Naive thymus-derived CD8-positive, alpha-beta T cell (primary cell): ENCODE measurements at regions not wholly inside any gene's neighbourhood (a gene's known extent, or its start where the extent isn't known, plus 50 kb on each side); places are given as distances from the start of the nearest gene placed in this dataset.
"Not testable (repeated sequence)": the region's sequence is repeated elsewhere in the genome, so short reads cannot be mapped to it uniquely, and the experiment has no call there.

Experiments used
- ATAC-seq, 2 donors: fragments of 150-1000 bp; cut with Tn5 transposase in 1 of 2; sonication (Bioruptor Pico), chemical (Tn5 transposase) in 1 of 2; 1 replicate in 1 of 2; 2 replicates in 1 of 2; pipeline ENCODE4 v1.10.0; 2021; ENCODE audit warnings: mild to moderate bottlenecking in 2 of 2, moderate library complexity in 2 of 2
- POLR2A ChIA-PET: fragments of 350-600 bp; sonication (Branson Sonifier 250); formaldehyde crosslinking; loops from one replicate; lab custom pipeline; 2021; ENCODE audit warnings: antibody characterized with exemption; lab: Charles Lee
- DNase-seq, 10 donors: peaks; one replicate each; pipeline versions ENCODE4 v3.0.0 to v3.0.0-alpha.2; 2020 to 2022
- H3K27ac Mint-ChIP-seq, 10 donors: one replicate each; pipeline ENCODE4 v1.8.0; 2020 to 2022; ENCODE audit warnings: mild to moderate bottlenecking in 10 of 10, mixed read lengths in 10 of 10, moderate library complexity in 4 of 10, inconsistent platforms in 1 of 10
- H3K27me3 Mint-ChIP-seq, 5 donors: one replicate each; pipeline ENCODE4 v1.8.0; 2021 to 2022; ENCODE audit warnings: mixed read lengths in 5 of 5
- H3K36me3 Mint-ChIP-seq, 3 donors: one replicate each; pipeline ENCODE4 v1.8.0; 2020 to 2022; ENCODE audit warnings: mixed read lengths in 3 of 3, mild to moderate bottlenecking in 2 of 3, inconsistent platforms in 1 of 3
- H3K4me1 Mint-ChIP-seq, 4 donors: one replicate each; pipeline ENCODE4 v1.8.0; 2021 to 2022; ENCODE audit warnings: mixed read lengths in 4 of 4
- H3K4me3 Mint-ChIP-seq, 10 donors: one replicate each; pipeline ENCODE4 v1.8.0; 2020 to 2022; ENCODE audit warnings: mild to moderate bottlenecking in 10 of 10, mixed read lengths in 10 of 10, moderate library complexity in 6 of 10, inconsistent platforms in 1 of 10
- H3K9me3 Mint-ChIP-seq, 9 donors: one replicate each; pipeline ENCODE4 v1.8.0; 2020 to 2022; ENCODE audit warnings: mixed read lengths in 9 of 9, mild to moderate bottlenecking in 3 of 9, inconsistent platforms in 1 of 9, moderate library complexity in 1 of 9

GRCh38 chr13:44694842-44695241 is 118.7 kb upstream of the TSC22D1 start:
- no peak for DNase-seq
- Mint-ChIP-seq H3K36me3 (no peaks in the 10 kb centered on the region), H3K4me1 (peaks cover 0 to 2% (median 0%) of the 10 kb centered on the region in 4 donors), H3K27ac (no peak overlapping the region), H3K27me3 (peaks cover 0 to 8% (median 2%) of the 10 kb centered on the region in 5 donors), H3K9me3 (no peaks in the 10 kb centered on the region), H3K4me3 (no peak overlapping the region)
- POLR2A ChIA-PET = no interaction called here
- no peak for ATAC-seq

- POLR2A ChIA-PET = no interaction called here
- DNase-seq = no peak
- H3K36me3 Mint-ChIP-seq = no peaks in the 10 kb centered on the region
Observed at GRCh38 chr13:44694291-44694690, 118.2 kb upstream of the TSC22D1 start.

GRCh38 chr13:44693156-44693764 is 117.1 kb upstream of the TSC22D1 start:
- POLR2A ChIA-PET = no interaction called here
- H3K36me3 Mint-ChIP-seq = no peaks in the 10 kb centered on the region
- no peak overlapping the region for H3K4me3 Mint-ChIP-seq

More at GRCh38 chr13:44694291-44694690, 118.2 kb upstream of the TSC22D1 start:
- H3K4me1 Mint-ChIP-seq = peaks cover 0 to 2% (median 0%) of the 10 kb centered on the region in 4 donors
- no peak for ATAC-seq
- peaks cover 0 to 9% (median 4%) of the 10 kb centered on the region in 5 donors for H3K27me3 Mint-ChIP-seq
- no peaks in the 10 kb centered on the region for H3K9me3 Mint-ChIP-seq
- no peak overlapping the region for H3K4me3 Mint-ChIP-seq
- no peak overlapping the region for H3K27ac Mint-ChIP-seq

GRCh38 chr13:44692173-44692713 is 116.1 kb upstream of the TSC22D1 start:
- DNase-seq = no peak
- POLR2A ChIA-PET = no interaction called here
- Mint-ChIP-seq H3K9me3 (peaks cover 0 to 2% (median 0%) of the 10 kb centered on the region in 9 donors), H3K4me1 (peaks cover 0 to 2% (median 0%) of the 10 kb centered on the region in 4 donors), H3K27ac (no peak overlapping the region), H3K27me3 (peaks cover 0 to 16% (median 5%) of the 10 kb centered on the region in 5 donors), H3K36me3 (no peaks in the 10 kb centered on the region), H3K4me3 (no peak overlapping the region)
- no peak for ATAC-seq

More at GRCh38 chr13:44693156-44693764, 117.1 kb upstream of the TSC22D1 start:
- H3K27me3 Mint-ChIP-seq = peaks cover 0 to 15% (median 5%) of the 10 kb centered on the region in 5 donors
- no peak for DNase-seq
- peaks cover 0 to 2% (median 0%) of the 10 kb centered on the region in 4 donors for H3K4me1 Mint-ChIP-seq
- peaks cover 0 to 1% (median 0%) of the 10 kb centered on the region in 9 donors for H3K9me3 Mint-ChIP-seq
- H3K27ac Mint-ChIP-seq = no peak overlapping the region
- ATAC-seq = no peak

GRCh38 chr13:44690376-44690775 is 114.2 kb upstream of the TSC22D1 start:
- H3K27ac Mint-ChIP-seq = no peak overlapping the region
- ATAC-seq = no peak
- H3K27me3 Mint-ChIP-seq = peaks cover 0 to 16% (median 5%) of the 10 kb centered on the region in 5 donors
- no peak overlapping the region for H3K4me3 Mint-ChIP-seq
- H3K4me1 Mint-ChIP-seq = peaks cover 0 to 5% (median 2%) of the 10 kb centered on the region in 4 donors
- H3K9me3 Mint-ChIP-seq = peaks cover 0 to 17% (median 7%) of the 10 kb centered on the region in 9 donors
- no peak for DNase-seq
- peaks cover 0 to 4% (median 0%) of the 10 kb centered on the region in 3 donors for H3K36me3 Mint-ChIP-seq
- POLR2A ChIA-PET = no interaction called here

DNA sequence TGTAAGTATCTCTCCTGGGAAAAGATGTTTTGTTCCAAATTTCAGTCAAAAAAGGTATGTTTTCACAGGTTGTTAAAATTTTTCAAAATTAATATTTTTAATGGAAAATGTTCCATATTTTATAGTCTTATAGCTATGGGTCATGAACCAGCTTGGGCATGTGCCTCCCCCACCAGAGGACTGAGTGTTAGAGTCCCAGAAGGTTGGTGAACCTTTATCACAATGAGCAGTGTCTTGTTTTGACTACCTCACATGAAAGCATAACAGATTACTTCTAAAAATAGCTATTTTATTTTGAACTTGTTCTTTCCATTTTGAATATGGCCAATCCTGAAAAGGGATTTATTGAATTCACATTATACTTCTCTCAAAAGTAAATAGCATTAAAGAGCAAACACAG is 112.5 kb upstream of the TSC22D1 start:
- peaks cover 0 to 4% (median 2%) of the 10 kb centered on the region in 4 donors for H3K4me1 Mint-ChIP-seq
- H3K36me3 Mint-ChIP-seq = peaks cover 0 to 4% (median 0%) of the 10 kb centered on the region in 3 donors
- H3K27ac Mint-ChIP-seq = no peak overlapping the region
- H3K27me3 Mint-ChIP-seq = peaks cover 0 to 14% (median 3%) of the 10 kb centered on the region in 5 donors
- H3K4me3 Mint-ChIP-seq = no peak overlapping the region
- POLR2A ChIA-PET = no interaction called here
- DNase-seq (no peak), ATAC-seq (no peak)
- H3K9me3 Mint-ChIP-seq = peaks cover 0 to 19% (median 7%) of the 10 kb centered on the region in 9 donors

GRCh38 chr13:44686531-44686934 is 110.4 kb upstream of the TSC22D1 start:
- peaks cover 0 to 8% (median 2%) of the 10 kb centered on the region in 5 donors for H3K27me3 Mint-ChIP-seq
- no peak for ATAC-seq
- no peak for DNase-seq
- POLR2A ChIA-PET = no interaction called here
- peaks cover 0 to 4% (median 2%) of the 10 kb centered on the region in 4 donors for H3K4me1 Mint-ChIP-seq
- H3K9me3 Mint-ChIP-seq = peaks cover 0 to 23% (median 7%) of the 10 kb centered on the region in 9 donors
- H3K36me3 Mint-ChIP-seq = peaks cover 0 to 4% (median 0%) of the 10 kb centered on the region in 3 donors
- H3K27ac Mint-ChIP-seq = peak overlapping the region in 1 of 10 donors; percentile 44
- no peak overlapping the region for H3K4me3 Mint-ChIP-seq

- H3K27ac Mint-ChIP-seq = peak overlapping the region in 1 of 10 donors; percentile 2
- POLR2A ChIA-PET = no interaction called here
- ATAC-seq = no peak
- no peak overlapping the region for H3K4me3 Mint-ChIP-seq
- H3K27me3 Mint-ChIP-seq = peaks cover 0 to 8% (median 2%) of the 10 kb centered on the region in 5 donors
- peaks cover 0 to 4% (median 0%) of the 10 kb centered on the region in 3 donors for H3K36me3 Mint-ChIP-seq
- no peak for DNase-seq
- H3K9me3 Mint-ChIP-seq = peaks cover 0 to 30% (median 7%) of the 10 kb centered on the region in 9 donors
- H3K4me1 Mint-ChIP-seq = peaks cover 0 to 4% (median 2%) of the 10 kb centered on the region in 4 donors
Observed at GRCh38 chr13:44685641-44686040, 109.5 kb upstream of the TSC22D1 start.

DNA sequence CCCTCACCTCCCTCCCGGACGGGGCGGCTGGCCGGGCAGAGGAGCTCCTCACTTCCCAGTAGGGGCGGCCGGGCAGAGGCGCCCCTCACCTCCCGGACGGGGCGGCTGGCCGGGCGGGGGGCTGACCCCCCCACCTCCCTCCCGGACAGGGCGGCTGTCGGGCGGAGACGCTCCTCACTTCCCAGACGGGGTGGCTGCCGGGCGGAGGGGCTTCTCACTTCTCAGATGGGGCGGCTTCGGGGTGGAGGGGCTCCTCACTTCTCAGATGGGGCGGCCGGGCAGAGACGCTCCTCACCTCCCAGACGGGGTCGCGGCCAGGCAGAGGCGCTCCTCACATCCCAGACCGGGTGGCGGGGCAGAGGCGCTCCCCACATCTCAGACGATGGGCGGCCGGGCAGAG is 106.3 kb upstream of the TSC22D1 start:
- H3K9me3 Mint-ChIP-seq = peaks cover 0 to 39% (median 7%) of the 10 kb centered on the region in 9 donors
- H3K36me3 Mint-ChIP-seq, POLR2A ChIA-PET, ATAC-seq, H3K27me3 Mint-ChIP-seq, H3K27ac Mint-ChIP-seq, DNase-seq, H3K4me3 Mint-ChIP-seq, H3K4me1 Mint-ChIP-seq: not testable (repeated sequence)

DNA sequence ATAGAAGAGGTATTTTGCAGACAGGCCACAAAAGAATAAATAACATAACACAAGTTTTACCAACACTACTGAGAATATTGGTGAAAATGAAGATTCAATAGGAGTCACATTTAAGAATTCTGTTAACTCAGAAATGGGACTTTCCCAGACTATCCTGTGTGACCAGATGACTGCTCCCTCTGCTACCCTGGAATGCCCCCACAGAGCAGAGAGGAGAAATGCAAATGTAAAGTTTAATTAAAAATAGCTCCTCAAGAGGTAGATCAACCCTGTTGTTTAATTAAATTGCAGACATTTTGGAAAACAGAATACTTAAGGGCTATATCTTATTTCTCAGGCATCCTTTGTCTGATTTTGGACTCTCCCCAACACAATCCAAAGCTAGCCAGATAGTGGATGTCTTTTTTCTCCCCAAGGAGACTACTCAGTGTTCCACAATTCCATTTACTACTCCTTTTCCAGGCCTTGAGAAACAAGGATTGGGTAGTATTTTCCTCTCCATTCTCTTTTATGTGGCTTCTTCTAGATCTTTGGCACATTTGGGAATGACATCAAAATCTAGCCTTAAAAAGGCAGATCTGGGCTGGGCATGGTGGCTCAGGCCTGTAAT is 104.7 kb upstream of the TSC22D1 start:
- ATAC-seq (no peak), DNase-seq (no peak)
- Mint-ChIP-seq H3K36me3 (no peaks in the 10 kb centered on the region), H3K9me3 (peaks cover 0 to 28% (median 5%) of the 10 kb centered on the region in 9 donors), H3K27me3 (no peaks in the 10 kb centered on the region), H3K4me1 (peaks cover 0 to 4% (median 1%) of the 10 kb centered on the region in 4 donors), H3K27ac (no peak overlapping the region), H3K4me3 (no peak overlapping the region)
- POLR2A ChIA-PET = no interaction called here

DNA sequence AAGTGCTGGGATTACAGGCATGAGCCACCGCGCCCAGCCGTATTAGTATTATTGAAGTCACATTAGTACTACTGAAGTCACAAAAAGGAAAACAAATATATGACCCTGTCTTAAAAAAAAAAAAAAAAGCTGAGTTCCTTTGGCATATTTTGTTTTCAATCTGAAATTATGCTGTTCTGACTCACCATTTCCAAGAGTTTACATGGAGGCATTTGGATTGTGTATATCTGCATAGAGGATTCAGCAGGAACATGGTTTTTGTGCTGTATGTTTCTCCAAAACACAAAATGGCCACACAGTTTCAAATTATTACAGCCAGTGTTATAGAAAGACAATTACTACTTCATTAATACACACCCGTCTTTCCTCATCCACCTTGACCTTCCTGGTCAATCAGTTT is 103.5 kb upstream of the TSC22D1 start:
- Mint-ChIP-seq H3K27ac (no peak overlapping the region), H3K36me3 (no peaks in the 10 kb centered on the region), H3K9me3 (peaks cover 0 to 21% (median 2%) of the 10 kb centered on the region in 9 donors), H3K27me3 (no peaks in the 10 kb centered on the region), H3K4me3 (no peak overlapping the region), H3K4me1 (no peaks in the 10 kb centered on the region)
- ATAC-seq = no peak
- POLR2A ChIA-PET = no interaction called here
- no peak for DNase-seq

GRCh38 chr13:44678197-44678596 is 102.1 kb upstream of the TSC22D1 start:
- H3K27me3 Mint-ChIP-seq = peaks cover 0 to 2% (median 0%) of the 10 kb centered on the region in 5 donors

GRCh38 chr13:44676534-44676933 is 100.4 kb upstream of the TSC22D1 start:
- H3K9me3 Mint-ChIP-seq = peaks cover 0 to 16% (median 0%) of the 10 kb centered on the region in 9 donors
- no peaks in the 10 kb centered on the region for H3K36me3 Mint-ChIP-seq
- H3K27ac Mint-ChIP-seq = no peak overlapping the region
- no peak overlapping the region for H3K4me3 Mint-ChIP-seq
- ATAC-seq = no peak
- no peaks in the 10 kb centered on the region for H3K4me1 Mint-ChIP-seq
- POLR2A ChIA-PET = no interaction called here
- no peak for DNase-seq
- H3K27me3 Mint-ChIP-seq = peaks cover 0 to 2% (median 1%) of the 10 kb centered on the region in 5 donors

More at GRCh38 chr13:44678197-44678596, 102.1 kb upstream of the TSC22D1 start:
- no peaks in the 10 kb centered on the region for H3K36me3 Mint-ChIP-seq
- DNase-seq (no peak), ATAC-seq (no peak)
- no peaks in the 10 kb centered on the region for H3K4me1 Mint-ChIP-seq
- H3K9me3 Mint-ChIP-seq = peaks cover 0 to 16% (median 0%) of the 10 kb centered on the region in 9 donors
- POLR2A ChIA-PET = no interaction called here
- no peak overlapping the region for H3K4me3 Mint-ChIP-seq
- no peak overlapping the region for H3K27ac Mint-ChIP-seq
